ENCODE measurements at regions not wholly inside any gene's neighbourhood (a gene's known extent, or its start where the extent isn't known, plus 50 kb on each side); places are given as distances from the start of the nearest gene placed in this dataset.

GRCh38 chr14:82009993-82010392 lies 476.3 kb upstream of the SEL1L start:
- DNase-seq (ENCODE audit: low read depth in 1 of 2, low spot score in 1 of 2) = no peak
- TF ChIP-seq RFX5 (IDR thresholded peaks at IDR 0.05) (no peak), MAZ (IDR thresholded peaks at IDR 0.05; ENCODE audit: borderline replicate concordance, low read depth, low read length) (no peak), FOXS1 (CRISPR knock-in tag; IDR thresholded peaks at IDR 0.05) (no peak), KDM1A (IDR thresholded peaks at IDR 0.05; ENCODE audit: low read depth) (no peak), ELK1 (IDR thresholded peaks at IDR 0.05; ENCODE audit: low read depth, low read length) (no peak), HMGXB4 (CRISPR knock-in tag; IDR thresholded peaks at IDR 0.05; ENCODE audit: borderline replicate concordance) (no peak), KDM5A (IDR thresholded peaks at IDR 0.05) (no peak)
- no peak overlapping the region for H3K27ac ChIP-seq
- no peaks in the 10 kb centered on the region for H3K9me3 ChIP-seq
- POLR2A ChIA-PET = no interaction called here
- ATAC-seq = no peak
- no peak overlapping the region for H3K4me2 ChIP-seq
- FAIRE-seq = no peak
- H3K4me1 ChIP-seq = no peaks in the 10 kb centered on the region
- WGBS (ENCODE audit: missing lambda C conversion rate) = 13% methylated on average over 2 of the region's 2 CpGs
- CTCF ChIA-PET = interaction anchor here (3.6 kb wide), 1 partner anchor 20 kb away, joined by 15 read pairs; no protein-coding TSS in a partner anchor
- no peak overlapping the region for H3K4me3 ChIP-seq

GRCh38 chr14:82011460-82011859 lies 477.8 kb upstream of the SEL1L start:
- no peak overlapping the region for H3K27ac ChIP-seq
- no peak for TF ChIP-seq RAD21 (conservative IDR thresholded peaks at IDR 0.05 in 1 of 2, IDR thresholded peaks at IDR 0.05 in 1 of 2)
- TF ChIP-seq CBX2 (IDR thresholded peaks at IDR 0.05; ENCODE audit: borderline replicate concordance, low read depth) = no peak
- no peak for TF ChIP-seq ELK1 (IDR thresholded peaks at IDR 0.05; ENCODE audit: low read depth, low read length)
- TF ChIP-seq NPAS2 (CRISPR knock-in tag; IDR thresholded peaks at IDR 0.05; ENCODE audit: borderline replicate concordance) = no peak
- TF ChIP-seq ZFP36 (IDR thresholded peaks at IDR 0.05; ENCODE audit: borderline replicate concordance, partially characterized antibody) = no peak
- no peak for TF ChIP-seq EP300 (IDR thresholded peaks at IDR 0.05)
- TF ChIP-seq NR3C1 (IDR thresholded peaks at IDR 0.05) = no peak
- no peaks in the 10 kb centered on the region for H3K9me3 ChIP-seq
- POLR2A ChIA-PET = no interaction called here
- FAIRE-seq = no peak
- H3K4me1 ChIP-seq = no peaks in the 10 kb centered on the region
- no peak for DNase-seq (ENCODE audit: low read depth in 1 of 2, low spot score in 1 of 2)
- ATAC-seq = no peak
- CTCF ChIA-PET = interaction anchor here (3.6 kb wide), 1 partner anchor 21 kb away, joined by 15 read pairs; no protein-coding TSS in a partner anchor
- H3K4me3 ChIP-seq = no peak overlapping the region
- no peak overlapping the region for H3K4me2 ChIP-seq
- WGBS (ENCODE audit: missing lambda C conversion rate) = 0% methylated on average over 1 of the region's 3 CpGs

GRCh38 chr14:82029038-82029437 lies 495.4 kb upstream of the SEL1L start:
- Histone ChIP-seq H3K4me2 (no peak overlapping the region), H3K9me3 (no peaks in the 10 kb centered on the region; the same call in 2 of the 3 replicates), H3K4me1 (no peaks in the 10 kb centered on the region), H3K4me3 (no peak overlapping the region), H3K27ac (no peak overlapping the region)
- 5% methylated on average over 1 of the region's 1 CpG for WGBS (ENCODE audit: missing lambda C conversion rate)
- DNase-seq (ENCODE audit: low read depth in 1 of 2, low spot score in 1 of 2) (no peak), ATAC-seq (no peak), FAIRE-seq (no peak)
- CTCF ChIA-PET = no interaction called here
- POLR2A ChIA-PET = no interaction called here
- TF ChIP-seq KDM1A (IDR thresholded peaks at IDR 0.05; ENCODE audit: low read depth) (no peak), HMGXB4 (CRISPR knock-in tag; IDR thresholded peaks at IDR 0.05; ENCODE audit: borderline replicate concordance) (no peak), HOXB5 (CRISPR knock-in tag; IDR thresholded peaks at IDR 0.05) (no peak), CEBPB (IDR thresholded peaks at IDR 0.05) (no peak), REST (IDR thresholded peaks at IDR 0.05) (no peak), NR3C1 (IDR thresholded peaks at IDR 0.05) (no peak), USF2 (IDR thresholded peaks at IDR 0.05) (no peak), MAFK (IDR thresholded peaks at IDR 0.05; ENCODE audit: partially characterized antibody) (no peak), TFCP2L1 (CRISPR knock-in tag; IDR thresholded peaks at IDR 0.05) (no peak), POLR2A (IDR thresholded peaks at IDR 0.05; ENCODE audit: low read length) (no peak)
